ENCODE measurements at regions not wholly inside any gene's neighbourhood (a gene's known extent, or its start where the extent isn't known, plus 50 kb on each side); places are given as distances from the start of the nearest gene placed in this dataset.

- TF ChIP-seq CTCF (IDR thresholded peaks at IDR 0.05; ENCODE audit: poor library complexity) (no peak), EZH2phosphoT487 (IDR thresholded peaks at IDR 0.05; ENCODE audit: low read depth, severe bottlenecking, unreplicated experiment) (no peak), EZH2 (IDR thresholded peaks at IDR 0.05; ENCODE audit: borderline replicate concordance) (no peak)
These were observed 370.0 kb downstream of the CDH11 start for GRCh38 chr16:64751906-64752305.
